NCI-H226 (cell line): ENCODE measurements at regions not wholly inside any gene's neighbourhood (a gene's known extent, or its start where the extent isn't known, plus 50 kb on each side); places are given as distances from the start of the nearest gene placed in this dataset.

Experiments used
- DNase-seq: peaks from one replicate; pipeline ENCODE4 v3.0.0-alpha.2; 2015

DNA sequence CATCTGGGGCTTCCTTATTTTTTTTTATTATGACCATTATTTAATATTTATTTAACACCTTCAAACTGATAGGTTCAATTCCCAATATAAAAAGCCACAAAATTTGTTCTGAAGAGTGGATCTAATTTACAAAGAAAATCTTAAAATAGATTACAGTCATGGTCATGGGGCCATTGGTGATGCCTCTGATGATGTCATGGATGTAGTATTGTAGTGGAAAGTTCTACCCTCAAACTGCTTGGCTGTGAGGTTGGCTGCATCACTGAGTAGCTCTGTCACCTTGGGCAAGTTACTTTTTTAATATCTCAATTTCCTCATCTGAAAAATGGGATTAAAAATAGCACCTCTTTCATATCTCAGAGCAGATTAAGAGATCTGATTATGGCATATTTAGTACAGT, 128.5 kb downstream of the DKK1 start:
- DNase-seq = peak; percentile 34

DNA sequence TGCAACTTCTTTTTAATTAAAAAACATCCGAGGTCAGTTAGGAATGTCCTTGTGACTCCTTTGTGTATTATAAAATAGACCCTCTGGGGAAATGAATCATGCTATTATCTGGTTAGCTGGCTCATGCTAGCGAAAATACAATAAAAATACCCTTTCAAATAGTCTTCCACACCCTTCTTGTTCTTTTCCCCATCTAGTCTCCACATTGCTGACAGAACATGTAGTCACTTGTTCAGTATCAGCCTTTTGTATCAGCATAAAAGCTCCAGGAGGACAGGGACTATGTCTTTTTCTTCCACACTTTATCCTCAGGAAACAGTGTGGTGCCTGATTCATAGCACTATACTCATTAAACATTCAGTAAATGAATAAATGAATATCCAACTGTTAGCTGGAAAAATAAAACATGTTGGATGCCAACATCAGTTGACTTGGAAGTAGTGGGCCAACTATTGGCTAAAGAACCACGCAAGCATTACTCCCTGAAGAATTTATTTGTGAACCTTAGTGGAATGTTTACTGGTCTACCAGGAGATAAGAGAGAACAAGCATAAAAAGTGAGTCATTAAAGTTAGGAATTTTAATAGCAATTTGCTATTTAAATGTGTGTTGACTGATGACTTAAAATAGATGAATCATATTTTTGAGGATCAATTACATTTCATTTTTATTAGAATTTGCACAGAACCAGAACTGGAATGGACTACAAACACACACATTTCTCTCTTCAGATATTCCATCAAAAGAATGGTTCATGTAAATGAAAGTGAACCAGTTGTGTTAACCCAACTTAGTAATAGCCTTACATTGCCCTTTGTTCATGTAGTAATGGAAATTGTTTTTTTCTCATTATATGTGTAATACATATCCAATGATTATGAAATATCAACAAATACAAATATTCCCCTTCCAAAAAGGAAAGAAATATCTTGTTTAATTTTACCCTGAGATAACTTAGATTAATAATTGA, 129.6 kb downstream of the DKK1 start:
- peak; percentile 90 for DNase-seq

DNA sequence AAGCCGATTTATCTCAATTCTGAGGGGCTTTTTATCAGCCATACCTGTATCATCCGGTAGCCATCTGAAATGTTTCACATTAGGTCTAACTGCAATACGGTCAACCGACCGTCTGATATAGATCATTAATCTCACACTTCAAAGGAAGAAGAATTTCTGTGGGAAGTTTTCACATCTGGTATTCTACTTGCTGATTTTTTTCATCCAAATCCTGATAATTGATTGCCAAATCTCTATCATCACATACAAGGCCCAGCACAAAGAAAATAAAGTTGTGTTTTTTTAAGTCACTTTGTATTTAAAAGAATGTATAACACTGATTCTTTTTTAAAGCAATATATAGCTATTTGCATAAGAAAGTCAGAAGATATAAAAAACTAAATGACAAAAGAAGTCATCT, 132.3 kb downstream of the DKK1 start:
- DNase-seq = no peak

DNA sequence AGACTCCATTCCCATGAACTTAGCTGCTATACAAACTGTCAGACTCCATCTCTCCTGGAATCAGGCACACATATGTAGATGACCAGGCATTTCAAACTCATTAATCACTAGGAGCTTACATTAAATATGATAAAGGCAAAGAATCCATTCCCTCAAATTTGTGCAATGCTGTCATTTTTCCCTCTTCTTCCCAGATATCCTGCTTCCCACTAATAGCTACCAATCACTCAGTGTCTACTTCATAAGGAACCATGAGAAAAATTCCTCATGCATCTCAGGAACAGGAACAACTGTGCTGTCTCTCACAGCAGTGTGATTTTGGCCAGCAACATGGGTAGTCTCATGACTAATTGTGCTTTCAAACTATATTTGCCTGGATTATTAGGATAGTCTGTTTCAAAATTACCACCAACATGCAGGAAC, 133.9 kb downstream of the DKK1 start:
- DNase-seq = peak; percentile 77

DNA sequence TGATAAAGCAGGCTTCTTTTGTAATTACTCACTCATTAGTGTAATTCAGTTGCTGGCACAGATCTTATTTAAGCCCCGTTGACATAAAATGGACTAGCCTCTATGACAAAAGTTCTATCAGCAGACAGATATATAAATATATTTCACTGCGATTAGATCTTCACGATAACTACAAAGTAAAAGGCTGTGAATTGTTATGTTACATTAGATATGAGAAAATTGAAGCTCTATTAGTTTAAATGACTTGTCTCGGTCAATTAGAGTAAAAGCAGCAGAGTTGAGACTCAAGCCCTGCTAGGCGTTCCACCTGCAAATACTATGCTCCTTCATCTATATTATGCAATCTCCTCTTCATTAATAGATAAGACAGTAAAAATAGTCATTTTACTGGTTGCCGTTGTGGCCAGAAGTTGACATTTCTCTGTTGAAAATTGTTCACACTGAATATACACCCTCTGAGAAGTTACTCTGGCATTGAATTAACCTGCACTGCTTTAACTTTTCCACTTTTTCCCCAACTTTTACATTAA, 136.7 kb downstream of the DKK1 start:
- DNase-seq = no peak

DNA sequence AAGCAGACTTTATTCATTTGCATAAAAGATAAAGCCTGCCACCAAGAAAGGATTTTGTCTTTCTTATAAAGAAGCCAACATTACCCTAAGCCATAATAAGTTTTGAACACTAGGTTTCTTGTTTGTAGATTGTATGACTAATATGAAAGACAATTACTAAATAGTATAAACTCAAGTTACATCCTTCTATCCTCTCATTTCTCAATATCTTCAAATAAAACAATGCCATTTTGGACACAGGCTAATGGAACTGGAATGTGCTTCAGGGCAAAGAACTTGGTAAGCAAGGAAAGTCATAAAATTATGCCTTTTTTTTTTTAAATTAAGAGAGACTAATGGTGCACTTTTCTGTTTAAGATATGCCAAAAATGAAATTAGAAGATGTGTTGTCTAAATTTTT, 137.7 kb downstream of the DKK1 start:
- peak; percentile 56 for DNase-seq

DNA sequence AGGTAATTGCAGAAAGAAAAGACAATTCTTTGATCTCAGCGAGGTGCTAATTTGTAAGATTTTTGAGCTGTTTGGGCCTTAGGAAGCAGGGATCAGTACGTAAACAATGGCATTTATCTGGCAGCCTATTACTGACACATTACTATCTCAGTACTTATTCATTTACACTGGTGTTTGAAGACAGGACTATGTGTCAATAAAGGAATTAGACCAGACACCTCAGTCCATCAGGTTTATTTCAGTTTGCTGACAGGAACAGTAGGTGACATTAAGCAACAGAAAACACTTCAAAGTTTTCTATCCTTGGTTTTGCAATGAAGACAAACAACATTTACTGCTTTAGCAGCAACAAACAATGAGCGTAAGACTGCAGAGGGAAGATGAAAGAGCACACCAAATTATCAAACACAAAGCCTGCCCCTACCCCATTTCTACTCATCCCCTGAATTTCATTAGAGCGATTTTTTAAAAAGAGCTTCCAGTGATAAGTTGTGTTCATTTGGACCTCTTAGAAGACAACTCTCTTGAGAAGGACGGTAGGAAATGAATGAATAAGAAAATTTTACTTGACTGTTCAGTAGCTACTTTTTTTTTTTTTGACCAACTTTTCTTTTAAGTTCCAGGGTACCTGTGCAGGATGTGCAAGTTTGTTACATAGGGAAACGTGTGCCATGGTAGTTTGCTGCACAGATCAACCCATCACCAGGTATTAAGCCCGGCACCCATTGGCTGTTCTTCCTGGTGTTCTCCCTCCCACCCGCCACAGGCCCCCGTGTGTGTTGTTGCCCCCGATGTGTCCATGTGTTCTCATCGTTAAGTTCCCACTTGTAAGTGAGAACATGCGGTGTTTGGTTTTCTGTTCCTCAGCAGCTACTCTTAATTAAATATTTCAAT, 138.8 kb downstream of the DKK1 start:
- DNase-seq = no peak

DNA sequence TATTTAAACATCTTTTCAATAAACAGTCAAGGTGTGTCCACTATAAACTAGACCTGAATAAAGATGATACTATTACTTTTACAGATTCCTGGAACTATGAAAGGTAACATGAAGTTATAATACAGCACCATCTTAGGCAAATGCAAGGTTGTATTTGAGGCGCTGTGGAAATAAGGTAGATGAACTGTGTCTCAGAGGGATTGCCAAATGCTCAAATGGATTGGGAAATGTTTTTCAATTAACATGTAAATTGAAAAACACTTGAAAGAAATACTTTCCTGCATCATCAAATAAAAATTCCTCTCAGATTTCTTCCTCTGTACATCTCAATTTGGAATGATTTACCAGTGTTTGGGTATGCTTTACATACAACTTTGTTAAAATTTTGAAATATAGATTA, 139.4 kb downstream of the DKK1 start:
- no peak for DNase-seq

DNA sequence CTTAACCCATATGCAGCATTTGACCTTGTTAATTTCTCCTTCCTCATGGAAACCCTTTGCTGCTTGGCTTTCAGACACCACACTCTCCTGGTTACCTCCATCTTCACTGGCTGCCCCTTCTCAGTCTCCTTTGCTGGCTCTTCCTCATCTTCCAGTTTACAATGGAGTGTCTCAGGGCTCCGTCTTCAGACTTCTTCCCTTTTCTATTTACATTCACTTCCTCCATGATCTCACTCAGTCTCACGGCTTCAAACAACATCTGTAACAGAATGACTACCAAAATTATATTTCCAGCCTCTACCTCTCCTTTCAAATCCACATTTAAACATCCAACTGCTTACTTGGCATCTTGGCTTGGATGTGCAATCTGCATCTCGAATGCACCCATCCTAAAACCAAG, 140.4 kb downstream of the DKK1 start:
- no peak for DNase-seq

DNA sequence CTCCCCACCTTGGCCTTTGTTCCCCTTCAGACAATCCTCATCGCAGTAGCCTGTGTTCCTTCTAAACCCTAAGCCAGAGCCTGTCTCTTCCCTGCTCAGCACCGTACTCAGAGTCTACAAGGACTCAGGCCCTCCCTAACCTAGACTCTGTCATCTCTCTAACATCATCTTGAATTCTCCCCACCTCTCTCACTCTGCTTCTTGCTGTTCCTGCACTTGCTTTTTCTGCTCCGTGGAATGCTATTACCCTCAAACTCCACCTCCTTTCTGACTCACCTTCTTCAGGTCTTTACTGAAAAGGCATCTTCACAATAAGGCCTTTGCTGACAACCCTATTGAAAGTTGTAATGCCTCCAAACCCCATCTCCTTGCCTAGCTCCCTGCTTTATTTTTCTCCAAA, 141.0 kb downstream of the DKK1 start:
- peak; percentile 64 for DNase-seq

DNA sequence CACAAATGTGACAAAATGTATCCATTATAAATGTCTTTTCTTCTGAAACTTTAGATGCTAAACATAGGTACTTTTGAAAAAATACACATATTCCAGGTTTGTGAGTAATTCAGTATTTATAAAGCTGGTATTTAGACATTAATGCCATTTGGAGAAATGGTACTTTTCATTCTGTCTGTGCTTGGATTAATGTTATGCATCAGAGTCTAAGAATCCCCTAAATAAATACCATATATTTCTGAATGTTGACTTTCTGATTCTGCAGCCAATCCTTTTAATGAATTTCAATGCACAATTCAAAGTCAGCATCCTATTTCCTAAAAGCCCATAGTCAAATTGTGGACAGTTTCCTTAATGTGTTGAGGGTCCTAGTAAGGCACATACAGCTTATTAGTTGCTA, 145.0 kb downstream of the DKK1 start:
- no peak for DNase-seq

DNA sequence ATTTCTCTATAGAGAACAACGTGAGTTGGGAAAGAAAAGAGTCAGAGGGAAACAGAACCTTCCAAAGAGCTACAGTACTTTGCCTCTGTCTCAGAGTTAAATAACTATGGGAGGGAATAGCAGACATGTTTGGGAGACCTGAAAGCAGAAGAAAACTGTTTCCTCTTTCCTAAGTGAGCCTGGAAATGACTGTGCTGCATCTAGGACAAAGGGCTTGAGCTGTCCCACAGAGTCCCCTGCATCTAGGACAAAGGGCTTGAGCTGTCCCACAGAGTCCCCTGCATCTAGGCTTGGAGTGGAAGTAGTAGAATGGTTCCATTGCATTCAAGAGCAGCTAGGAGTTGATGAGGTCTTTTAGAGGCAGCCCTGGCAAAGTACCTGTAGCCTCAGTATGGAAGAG, 149.7 kb downstream of the DKK1 start:
- no peak for DNase-seq

DNA sequence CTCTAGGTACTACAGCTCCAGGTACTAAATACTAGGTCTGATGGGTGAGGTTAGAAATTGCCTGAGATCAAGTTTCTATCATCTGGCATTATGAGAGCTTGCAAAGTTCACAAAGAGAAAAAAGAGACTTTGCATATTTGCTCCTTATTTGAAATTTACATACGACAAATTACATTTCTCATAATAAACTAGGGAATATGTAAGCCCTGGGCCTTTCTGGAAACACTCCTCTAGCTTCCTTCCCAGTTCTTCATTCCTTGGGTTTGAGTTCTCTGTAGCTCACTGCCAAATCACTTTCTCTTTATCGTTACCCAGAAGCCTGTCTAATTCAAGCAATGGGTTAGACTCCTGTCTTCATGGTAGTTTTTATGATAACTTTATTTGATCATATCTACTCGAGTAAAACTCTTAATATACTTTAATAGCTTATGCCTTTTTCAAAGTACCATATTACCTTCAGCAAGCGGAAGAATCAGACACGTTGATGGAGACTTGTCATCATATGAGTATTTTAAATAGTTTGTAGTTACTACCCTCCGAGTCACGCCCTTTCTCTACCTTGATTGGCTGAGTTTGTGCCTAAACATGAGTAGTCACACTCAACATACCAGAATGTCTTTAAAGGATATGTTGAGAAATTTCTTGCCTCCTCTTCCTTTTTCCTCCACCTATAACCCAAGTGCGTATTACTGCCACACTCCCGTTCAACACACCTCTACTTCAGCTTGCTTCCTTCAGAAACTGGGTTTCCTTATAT, 150.5 kb downstream of the DKK1 start:
- no peak for DNase-seq

DNA sequence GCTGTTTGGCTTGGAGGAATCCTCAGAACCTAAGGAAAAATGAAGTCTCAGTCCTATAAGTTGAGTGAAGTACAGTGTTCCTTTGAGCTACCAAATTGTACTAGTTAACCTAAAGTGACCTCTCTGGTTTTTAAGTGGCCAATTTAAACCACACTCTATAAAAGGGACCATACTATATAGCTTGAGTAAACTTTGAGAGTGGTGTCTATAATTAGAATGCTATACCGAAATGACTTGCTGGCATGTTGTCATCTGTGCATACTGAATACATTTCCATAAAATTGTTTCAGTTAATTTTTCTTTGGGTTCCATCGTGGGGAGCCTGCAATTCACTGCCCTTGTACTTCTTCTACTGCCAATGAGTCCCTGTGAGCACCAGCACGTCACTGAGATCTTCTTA, 151.1 kb downstream of the DKK1 start:
- DNase-seq = no peak

DNA sequence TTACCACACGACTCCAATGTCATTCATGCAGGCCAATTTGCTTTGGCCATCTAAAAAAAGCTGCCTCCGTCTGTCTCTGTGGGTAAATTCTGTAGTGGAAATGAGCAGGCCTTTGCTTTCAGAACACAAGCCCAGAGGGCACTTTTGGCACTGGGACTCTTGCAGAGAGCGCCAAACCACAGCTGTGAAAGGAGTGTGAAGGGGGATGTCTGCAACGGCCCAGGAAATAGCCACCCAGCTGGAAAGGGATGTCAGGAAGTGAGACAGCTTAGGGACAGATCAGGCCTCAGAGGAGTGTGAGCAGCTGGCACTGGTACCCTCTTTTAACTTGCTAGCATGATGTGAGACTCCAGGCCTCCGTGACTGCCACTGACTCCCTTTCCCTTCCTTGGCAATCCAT, 152.4 kb downstream of the DKK1 start:
- DNase-seq = no peak

DNA sequence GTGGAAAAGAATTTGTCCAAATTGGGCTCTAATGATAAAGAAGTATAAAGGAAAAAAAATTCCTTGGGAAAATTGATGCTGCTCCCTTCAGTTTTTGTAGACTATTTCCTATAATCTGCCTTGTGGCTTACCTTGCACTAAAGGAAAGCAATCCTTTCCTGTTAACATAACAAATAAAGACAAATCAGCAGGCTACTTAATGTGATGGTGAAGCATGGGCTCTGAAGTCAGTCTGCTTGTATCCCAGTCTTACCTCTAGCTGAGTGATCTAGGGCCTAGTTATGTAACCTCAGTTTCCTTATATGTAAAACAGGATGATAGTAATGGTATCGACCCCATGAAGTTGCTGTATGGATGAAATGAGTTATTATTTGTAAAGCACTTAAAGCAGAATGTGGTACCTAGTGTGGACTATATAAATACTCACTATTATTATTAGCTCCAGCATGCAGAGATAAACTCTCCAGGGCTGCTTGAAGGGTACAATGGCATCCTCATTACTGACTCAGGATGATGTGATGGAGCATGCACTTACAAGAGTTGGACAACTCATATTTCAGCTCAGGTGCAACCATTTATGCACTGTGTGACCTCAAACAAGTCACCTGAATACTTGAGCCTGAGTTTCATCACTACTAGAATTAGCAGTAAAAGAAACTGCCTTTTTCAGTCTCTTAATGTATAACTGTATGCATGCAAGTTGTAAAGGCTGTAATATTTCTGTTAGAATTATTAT, 156.1 kb downstream of the DKK1 start:
- DNase-seq = no peak

DNA sequence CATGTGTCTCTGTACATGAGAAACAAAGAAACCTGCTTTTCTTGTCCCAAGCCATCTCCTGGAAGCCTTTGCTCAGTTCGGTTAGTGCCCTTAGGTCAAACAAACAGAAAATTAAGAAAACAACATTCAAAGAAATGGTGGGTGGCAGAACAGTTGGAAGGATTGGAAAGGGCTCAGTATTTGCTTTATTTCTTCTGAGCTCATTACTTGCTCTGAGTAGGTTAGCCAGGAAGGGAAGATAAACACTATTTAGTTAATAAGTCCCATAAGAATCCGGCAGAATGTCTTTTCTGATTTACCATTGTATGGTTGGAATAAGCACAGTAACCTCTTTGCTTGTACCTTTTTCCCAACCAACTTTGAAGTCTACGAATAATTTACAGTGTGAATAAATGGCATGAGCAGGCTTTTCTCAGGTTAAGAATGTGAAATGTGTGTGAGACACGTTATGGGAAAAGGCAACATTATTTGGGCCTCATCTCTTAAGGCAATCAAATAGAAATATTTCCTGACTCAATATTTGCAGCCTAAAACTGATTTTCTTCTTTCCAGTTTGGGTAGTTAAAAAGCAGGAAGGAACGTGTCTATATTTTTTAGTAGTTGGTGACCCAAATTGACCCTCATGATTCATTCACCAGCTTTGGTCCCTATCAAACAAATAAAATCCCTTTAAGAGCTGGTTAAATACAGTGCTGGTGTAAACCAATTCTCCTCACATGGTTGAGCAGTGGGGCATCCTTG, 158.5 kb downstream of the DKK1 start:
- no peak for DNase-seq

DNA sequence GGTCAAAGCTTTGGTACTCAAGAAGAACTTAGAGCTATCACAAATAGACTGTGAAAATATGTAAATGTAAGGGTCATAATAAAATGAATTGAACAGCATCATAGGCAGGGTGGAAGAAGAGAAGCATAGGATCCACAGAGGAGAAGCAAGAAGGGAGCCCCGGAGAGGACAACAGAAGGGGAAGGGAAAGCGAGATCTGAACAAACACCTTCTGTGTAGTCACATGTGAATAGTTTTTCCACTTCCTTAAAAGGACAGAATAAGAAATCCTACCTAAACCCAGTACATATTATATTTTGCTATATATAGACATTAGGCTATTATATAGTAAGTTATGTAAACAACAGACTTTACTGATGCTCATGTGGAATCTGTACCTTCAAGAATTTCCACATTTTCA, 160.2 kb downstream of the DKK1 start:
- no peak for DNase-seq

DNA sequence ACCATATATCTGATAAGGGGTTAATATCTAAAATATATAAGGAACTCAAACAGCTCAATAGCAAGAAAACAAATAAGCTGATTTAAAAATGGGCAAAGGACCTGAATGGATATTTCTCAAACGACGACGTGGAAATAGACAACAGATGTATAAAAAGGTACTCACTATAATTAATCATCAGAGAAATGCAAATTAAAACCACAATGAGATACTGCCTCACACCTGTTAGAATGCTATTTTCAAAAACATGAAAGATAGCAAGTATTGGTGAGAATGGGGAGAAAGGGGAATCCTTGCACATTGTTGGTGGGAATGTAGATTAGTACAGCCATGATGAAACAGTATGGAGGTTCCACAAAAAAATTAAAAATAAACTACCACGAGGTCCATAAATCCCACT, 163.2 kb downstream of the DKK1 start:
- DNase-seq = no peak

DNA sequence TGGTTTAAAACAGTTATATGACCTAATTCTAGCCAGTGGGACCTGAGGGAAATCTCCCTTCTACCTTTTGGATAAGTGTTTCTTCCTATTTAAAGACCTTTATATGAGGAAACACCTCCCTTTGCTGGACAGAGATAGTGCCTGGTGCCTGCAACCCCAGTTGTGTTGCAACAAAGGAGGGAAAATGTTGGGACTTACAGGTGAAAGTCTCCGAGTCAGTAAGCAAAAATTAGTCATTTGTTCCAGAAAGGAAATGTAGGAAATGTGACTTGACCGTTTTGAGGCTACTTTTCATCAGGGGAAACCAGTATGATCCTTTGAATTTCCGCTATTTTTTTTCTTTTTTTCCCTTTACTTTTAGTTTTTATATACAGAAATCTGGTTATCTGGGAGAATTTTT, 165.5 kb downstream of the DKK1 start:
- peak; percentile 69 for DNase-seq

DNA sequence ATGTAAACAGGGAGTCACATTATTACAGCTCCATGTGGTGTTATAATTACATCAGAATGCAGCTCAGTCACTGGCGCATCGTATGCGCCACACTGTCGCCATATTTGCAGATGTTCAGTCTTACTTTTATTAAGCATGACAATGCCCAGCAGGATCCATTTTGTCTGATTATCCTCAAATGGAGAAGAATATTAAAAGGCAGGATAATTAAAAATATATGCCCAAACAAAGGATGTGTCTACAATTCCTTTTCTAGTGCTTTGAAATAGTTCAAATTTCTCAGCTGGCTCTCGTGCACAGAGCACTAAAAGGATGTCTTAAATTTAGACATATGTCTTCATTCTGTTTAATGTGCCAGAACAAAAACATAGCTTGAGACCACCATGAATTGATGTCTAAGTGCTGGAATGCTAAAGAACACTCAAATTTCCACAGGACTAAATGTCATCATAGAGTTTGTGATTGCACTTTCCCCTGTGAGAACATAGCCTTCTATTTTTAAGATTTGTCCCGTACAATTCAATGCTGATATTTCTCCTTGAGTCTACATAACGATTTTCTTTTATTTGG, 168.0 kb downstream of the DKK1 start:
- DNase-seq = no peak
